HCT116 (cell line): ENCODE measurements at regions not wholly inside any gene's neighbourhood (a gene's known extent, or its start where the extent isn't known, plus 50 kb on each side); places are given as distances from the start of the nearest gene placed in this dataset.

Source experiments
- ATF3 ChIP-seq: IDR thresholded peaks from 2 replicates; pipeline ENCODE4 v1.6.1; 2012
- CEBPB ChIP-seq: IDR thresholded peaks from 2 replicates; pipeline ENCODE4 v1.6.1; 2012; ENCODE audit warnings: low read depth
- CTCF ChIP-seq, 3 experiments: fragments of 200-600 bp in 1 of 3; sonication (generic) in 1 of 3; IDR thresholded peaks in 2 of 3; conservative IDR thresholded peaks in 1 of 3; 2 replicates each; pipeline ENCODE4 v1.5.1; 2012 to 2017; ENCODE audit warnings: low read depth in 2 of 3, low read length in 2 of 3, antibody characterized with exemption in 1 of 3, borderline replicate concordance in 1 of 3, control low read depth in 1 of 3, mild to moderate bottlenecking in 1 of 3, mixed read lengths in 1 of 3, mixed run types in 1 of 3, moderate library complexity in 1 of 3; ENCODE audit not compliant: insufficient read depth in 1 of 3
- EGR1 ChIP-seq: IDR thresholded peaks from 2 replicates; pipeline ENCODE4 v1.6.1; 2012; ENCODE audit warnings: low read depth
- EZH2 ChIP-seq: fragments of 200-600 bp; sonication (generic); IDR thresholded peaks from 2 replicates; pipeline ENCODE4 v1.6.1; 2017; ENCODE audit warnings: antibody characterized with exemption, mixed run types
- EZH2phosphoT487 ChIP-seq: fragments of 200-600 bp; IDR thresholded peaks from 2 replicates; pipeline ENCODE4 v1.6.1; 2018; ENCODE audit warnings: antibody characterized with exemption, borderline replicate concordance
- MAX ChIP-seq: IDR thresholded peaks from 2 replicates; pipeline ENCODE4 v1.6.1; 2012
- POLR2A ChIP-seq: IDR thresholded peaks from 2 replicates; pipeline ENCODE4 v1.7.0; 2011; ENCODE audit warnings: borderline replicate concordance; ENCODE audit not compliant: insufficient read depth, insufficient read length; ENCODE audit errors: extremely low read depth
- POLR2AphosphoS5 ChIP-seq: IDR thresholded peaks from 2 replicates; pipeline ENCODE4 v1.6.1; 2011; ENCODE audit warnings: mild to moderate bottlenecking, low read depth, low read length, moderate library complexity
- RAD21 ChIP-seq: IDR thresholded peaks from 2 replicates; pipeline ENCODE4 v1.6.1; 2012; ENCODE audit warnings: low read depth, mild to moderate bottlenecking
- REST ChIP-seq: IDR thresholded peaks from 2 replicates; pipeline ENCODE4 v1.6.1; 2012; ENCODE audit warnings: low read depth
- SP1 ChIP-seq: IDR thresholded peaks from 2 replicates; pipeline ENCODE4 v1.6.1; 2012; ENCODE audit warnings: low read depth
- ZBTB33 ChIP-seq: IDR thresholded peaks from 2 replicates; pipeline ENCODE4 v1.6.1; 2011; ENCODE audit warnings: mild to moderate bottlenecking, low read length, moderate library complexity; ENCODE audit not compliant: insufficient replicate concordance; ENCODE audit errors: extremely low read depth

DNA sequence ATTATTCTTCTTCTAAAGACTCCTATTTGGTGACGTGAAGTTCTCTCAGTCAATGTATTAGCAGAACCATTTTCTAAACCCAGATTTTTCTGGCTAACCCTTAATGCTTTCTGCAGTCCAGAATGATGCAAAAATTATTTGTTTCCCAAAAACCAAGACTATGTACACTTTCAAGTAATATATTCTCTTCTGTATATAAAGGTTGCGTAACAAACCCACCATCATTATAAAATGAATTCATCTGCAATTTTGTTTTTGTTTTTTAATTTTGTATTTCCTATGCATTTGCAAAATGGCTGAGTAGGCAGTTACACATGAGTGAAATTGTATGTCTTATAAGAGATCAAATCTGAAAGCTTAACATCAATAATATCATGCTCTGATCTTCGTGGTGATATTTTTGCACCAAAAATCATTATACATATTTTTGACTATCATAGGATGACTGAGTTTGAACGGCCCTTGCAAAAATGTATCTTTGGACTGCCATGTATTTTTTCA, 593.6 kb downstream of the ZIC1 start:
- TF ChIP-seq CTCF (IDR thresholded peaks at IDR 0.05 in 2 of 3, conservative IDR thresholded peaks at IDR 0.05 in 1 of 3; ENCODE audit: borderline replicate concordance in 1 of 3, insufficient read depth in 1 of 3, low read depth in 2 of 3, low read length in 2 of 3), result no peak
- no peak for TF ChIP-seq ATF3
- no peak for TF ChIP-seq REST
- no peak for TF ChIP-seq EGR1
- TF ChIP-seq CEBPB, result no peak
- no peak for TF ChIP-seq ZBTB33
- no peak for TF ChIP-seq MAX
- TF ChIP-seq SP1, result no peak
- no peak for TF ChIP-seq POLR2A
- TF ChIP-seq POLR2AphosphoS5, result no peak
- TF ChIP-seq EZH2, result no peak
- no peak for TF ChIP-seq RAD21
- TF ChIP-seq EZH2phosphoT487, result no peak
